ENCODE measurements at regions not wholly inside any gene's neighbourhood (a gene's known extent, or its start where the extent isn't known, plus 50 kb on each side); places are given as distances from the start of the nearest gene placed in this dataset.

DNA sequence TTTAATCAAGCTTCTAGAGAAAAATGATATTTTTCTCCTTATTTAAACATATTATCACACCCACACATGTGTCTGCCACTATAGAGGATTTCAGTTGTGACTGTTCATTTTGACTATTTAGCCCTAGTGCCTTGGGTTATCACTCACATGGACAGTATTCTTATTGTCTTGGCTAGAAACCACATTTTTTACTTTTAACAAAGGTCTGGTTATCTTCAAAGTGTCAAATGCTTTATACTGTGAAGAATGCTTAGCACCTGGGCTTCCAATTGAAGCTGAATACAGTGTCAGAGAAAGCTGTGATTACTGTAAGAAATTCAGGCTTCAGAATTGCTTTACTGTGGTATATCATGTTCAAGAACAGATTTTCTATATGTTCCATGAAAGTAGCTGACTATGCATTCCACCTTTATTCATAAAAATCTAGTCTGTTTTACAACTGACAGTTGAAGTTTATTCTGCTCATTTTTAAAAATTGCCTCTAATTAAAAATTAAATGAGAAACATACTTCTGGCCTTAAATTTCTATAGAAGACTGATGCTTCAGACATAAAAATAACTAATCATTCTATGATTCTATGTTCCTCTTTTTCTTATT, 278.6 kb downstream of the SEMA3D start:
- no peak overlapping the region for H3K27ac Mint-ChIP-seq (ENCODE audit: unreplicated experiment)
- no peaks in the 10 kb centered on the region for H3K36me3 Mint-ChIP-seq (ENCODE audit: insufficient read depth, unreplicated experiment)
- no peaks in the 10 kb centered on the region for H3K27me3 ChIP-seq (replicated peaks; ENCODE audit: control insufficient read depth, insufficient read depth, low read length)
- ChIA-PET POLR2A (no interaction called here), CTCF (no interaction called here)
- intact Hi-C loops (cut with micrococcal nuclease; ENCODE audit: unreplicated experiment), result no loop called here
- no peaks in the 10 kb centered on the region for H3K36me3 ChIP-seq (ENCODE audit: control insufficient read depth, insufficient read depth, low read length)
- no peaks in the 10 kb centered on the region for H3K9me3 ChIP-seq
- H3K4me1 Mint-ChIP-seq (ENCODE audit: low read depth, unreplicated experiment), result peaks cover 8% of the 10 kb centered on the region
- H3K4me3 ChIP-seq (ENCODE audit: low read depth, low read length), result no peak overlapping the region
- H3K27me3 Mint-ChIP-seq (ENCODE audit: insufficient read depth, unreplicated experiment), result peaks cover 6% of the 10 kb centered on the region
- DNase-seq, result no peak
- no peak overlapping the region for H3K4me3 Mint-ChIP-seq (ENCODE audit: unreplicated experiment)
- BruUV-seq (replicated peaks), result no TSS peak
- TF ChIP-seq CTCF (IDR thresholded peaks at IDR 0.05; ENCODE audit: insufficient read depth in 1 of 2, low read depth in 1 of 2, low read length in 1 of 2, severe bottlenecking in 1 of 2, unreplicated experiment in 1 of 2), result no peak
- peaks cover 11% of the 10 kb centered on the region for H3K4me1 ChIP-seq
- H3K9me3 Mint-ChIP-seq (ENCODE audit: unreplicated experiment), result no peaks in the 10 kb centered on the region

DNA sequence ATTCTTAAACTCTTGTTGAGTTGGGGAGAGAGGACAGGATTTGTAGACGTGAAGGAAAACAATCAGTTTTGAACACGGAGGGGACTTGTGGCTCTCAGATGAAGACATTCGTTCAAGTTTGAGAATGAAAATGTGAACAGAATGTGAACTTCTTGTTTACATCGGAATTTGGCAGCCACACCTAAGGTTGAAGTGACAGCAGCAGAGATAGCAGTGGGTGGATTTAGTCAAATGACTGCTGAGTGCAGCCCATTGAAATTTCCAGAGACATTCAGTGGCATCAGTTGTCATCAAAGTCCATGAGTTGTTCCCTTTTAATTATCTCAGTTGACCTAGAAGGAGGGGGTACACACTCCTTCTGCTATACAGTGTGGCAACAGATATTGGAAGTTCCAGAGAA, 280.0 kb downstream of the SEMA3D start:
- H3K4me3 Mint-ChIP-seq (ENCODE audit: unreplicated experiment), result no peak overlapping the region
- Histone ChIP-seq H3K4me3 (ENCODE audit: low read depth, low read length) (no peak overlapping the region), H3K36me3 (ENCODE audit: control insufficient read depth, insufficient read depth, low read length) (no peaks in the 10 kb centered on the region), H3K9me3 (no peaks in the 10 kb centered on the region), H3K4me1 (no peaks in the 10 kb centered on the region), H3K27me3 (replicated peaks; ENCODE audit: control insufficient read depth, insufficient read depth, low read length) (no peaks in the 10 kb centered on the region)
- intact Hi-C loops (cut with micrococcal nuclease; ENCODE audit: unreplicated experiment), result no loop called here
- H3K36me3 Mint-ChIP-seq (ENCODE audit: insufficient read depth, unreplicated experiment), result no peaks in the 10 kb centered on the region
- TF ChIP-seq CTCF (IDR thresholded peaks at IDR 0.05; ENCODE audit: insufficient read depth in 1 of 2, low read depth in 1 of 2, low read length in 1 of 2, severe bottlenecking in 1 of 2, unreplicated experiment in 1 of 2), result no peak
- CTCF ChIA-PET, result no interaction called here
- peaks cover 6% of the 10 kb centered on the region for H3K27me3 Mint-ChIP-seq (ENCODE audit: insufficient read depth, unreplicated experiment)
- POLR2A ChIA-PET, result no interaction called here
- H3K9me3 Mint-ChIP-seq (ENCODE audit: unreplicated experiment), result no peaks in the 10 kb centered on the region
- no TSS peak for BruUV-seq (replicated peaks)
- no peak overlapping the region for H3K27ac Mint-ChIP-seq (ENCODE audit: unreplicated experiment)
- H3K4me1 Mint-ChIP-seq (ENCODE audit: low read depth, unreplicated experiment), result peaks cover 8% of the 10 kb centered on the region
- DNase-seq, result no peak

DNA sequence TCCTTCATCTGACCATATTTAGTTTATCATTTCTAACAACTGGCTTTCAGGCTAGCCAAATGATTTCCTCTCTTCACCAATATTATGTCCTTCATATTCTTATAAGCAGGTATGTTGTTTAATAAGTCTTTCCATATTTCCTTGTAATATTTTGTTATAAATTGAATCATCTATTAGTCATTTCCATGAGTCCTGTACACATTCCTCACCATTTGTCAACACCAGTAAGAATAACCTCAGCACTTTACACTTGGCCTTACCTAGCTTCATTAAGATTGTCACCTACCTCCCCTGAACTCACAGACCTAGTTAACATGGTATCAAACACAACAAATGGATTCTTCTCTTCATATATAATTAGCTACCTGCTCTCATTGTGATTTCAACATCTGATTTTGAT, 282.3 kb downstream of the SEMA3D start:
- Histone ChIP-seq H3K36me3 (ENCODE audit: control insufficient read depth, insufficient read depth, low read length) (no peaks in the 10 kb centered on the region), H3K4me1 (no peaks in the 10 kb centered on the region), H3K4me3 (ENCODE audit: low read depth, low read length) (no peak overlapping the region), H3K9me3 (no peaks in the 10 kb centered on the region), H3K27me3 (replicated peaks; ENCODE audit: control insufficient read depth, insufficient read depth, low read length) (no peaks in the 10 kb centered on the region)
- Mint-ChIP-seq H3K4me3 (ENCODE audit: unreplicated experiment) (no peak overlapping the region), H3K36me3 (ENCODE audit: insufficient read depth, unreplicated experiment) (no peaks in the 10 kb centered on the region), H3K27me3 (ENCODE audit: insufficient read depth, unreplicated experiment) (peaks cover 6% of the 10 kb centered on the region), H3K4me1 (ENCODE audit: low read depth, unreplicated experiment) (no peaks in the 10 kb centered on the region), H3K9me3 (ENCODE audit: unreplicated experiment) (no peaks in the 10 kb centered on the region), H3K27ac (ENCODE audit: unreplicated experiment) (no peak overlapping the region)
- no peak for DNase-seq
- intact Hi-C loops (cut with micrococcal nuclease; ENCODE audit: unreplicated experiment), result no loop called here
- no TSS peak for BruUV-seq (replicated peaks)
- ChIA-PET POLR2A (no interaction called here), CTCF (no interaction called here)
- TF ChIP-seq CTCF (IDR thresholded peaks at IDR 0.05; ENCODE audit: insufficient read depth in 1 of 2, low read depth in 1 of 2, low read length in 1 of 2, severe bottlenecking in 1 of 2, unreplicated experiment in 1 of 2), result no peak

Measured in Caco-2 (cell line).